Esophagus squamous epithelium (tissue), 4 donors: ENCODE measurements at regions not wholly inside any gene's neighbourhood (a gene's known extent, or its start where the extent isn't known, plus 50 kb on each side); places are given as distances from the start of the nearest gene placed in this dataset.

Experiments used
- POLR2A ChIP-seq, 4 donors: fragments of 450-650 bp; IDR thresholded peaks; one replicate each; pipeline ENCODE4 v1.6.1; 2017; ENCODE audit warnings: antibody characterized with exemption in 4 of 4, mild to moderate bottlenecking in 4 of 4, moderate library complexity in 3 of 4
- TF ChIP-seq, protein P1 (sequence below), 6 experiments: fragments of 450-650 bp in 4 of 6; fragments of 200-600 bp in 2 of 6; sonication (generic) in 2 of 6; IDR thresholded peaks; one replicate each; pipeline ENCODE4 v1.5.1; 2016 to 2019; ENCODE audit warnings: antibody characterized with exemption in 6 of 6, mild to moderate bottlenecking in 4 of 6, moderate library complexity in 4 of 6

- TF ChIP-seq, protein P1, sequence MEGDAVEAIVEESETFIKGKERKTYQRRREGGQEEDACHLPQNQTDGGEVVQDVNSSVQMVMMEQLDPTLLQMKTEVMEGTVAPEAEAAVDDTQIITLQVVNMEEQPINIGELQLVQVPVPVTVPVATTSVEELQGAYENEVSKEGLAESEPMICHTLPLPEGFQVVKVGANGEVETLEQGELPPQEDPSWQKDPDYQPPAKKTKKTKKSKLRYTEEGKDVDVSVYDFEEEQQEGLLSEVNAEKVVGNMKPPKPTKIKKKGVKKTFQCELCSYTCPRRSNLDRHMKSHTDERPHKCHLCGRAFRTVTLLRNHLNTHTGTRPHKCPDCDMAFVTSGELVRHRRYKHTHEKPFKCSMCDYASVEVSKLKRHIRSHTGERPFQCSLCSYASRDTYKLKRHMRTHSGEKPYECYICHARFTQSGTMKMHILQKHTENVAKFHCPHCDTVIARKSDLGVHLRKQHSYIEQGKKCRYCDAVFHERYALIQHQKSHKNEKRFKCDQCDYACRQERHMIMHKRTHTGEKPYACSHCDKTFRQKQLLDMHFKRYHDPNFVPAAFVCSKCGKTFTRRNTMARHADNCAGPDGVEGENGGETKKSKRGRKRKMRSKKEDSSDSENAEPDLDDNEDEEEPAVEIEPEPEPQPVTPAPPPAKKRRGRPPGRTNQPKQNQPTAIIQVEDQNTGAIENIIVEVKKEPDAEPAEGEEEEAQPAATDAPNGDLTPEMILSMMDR (IDR thresholded peaks at IDR 0.05) = no peak
- no peak for TF ChIP-seq POLR2A (IDR thresholded peaks at IDR 0.05)
Measured at GRCh38 chr11:134569195-134569594, 157.2 kb upstream of the B3GAT1 start.
